Upper lobe of right lung (tissue), 1 donor: ENCODE measurements at regions not wholly inside any gene's neighbourhood (a gene's known extent, or its start where the extent isn't known, plus 50 kb on each side); places are given as distances from the start of the nearest gene placed in this dataset.

ENCODE experiments used
- ATAC-seq: fragments of 200-7000 bp; cut with Tn5 transposase; one replicate; pipeline ENCODE4 v1.9.1; 2020; ENCODE audit warnings: mild to moderate bottlenecking, moderate library complexity
- DNase-seq: peaks from one replicate; pipeline ENCODE4 v3.0.0-alpha.2; 2020
- H3K27ac ChIP-seq: fragments of 200-600 bp; one replicate; pipeline ENCODE4 v1.8.0; 2022
- H3K27me3 ChIP-seq: fragments of 200-600 bp; one replicate; pipeline ENCODE4 v1.8.0; 2022; ENCODE audit warnings: mild to moderate bottlenecking
- H3K36me3 ChIP-seq: fragments of 200-600 bp; one replicate; pipeline ENCODE4 v1.8.0; 2022
- H3K4me1 ChIP-seq: fragments of 200-600 bp; one replicate; pipeline ENCODE4 v1.8.0; 2022
- H3K4me3 ChIP-seq: fragments of 200-600 bp; one replicate; pipeline ENCODE4 v1.8.0; 2022; ENCODE audit warnings: mild to moderate bottlenecking
- H3K9me3 ChIP-seq: fragments of 200-600 bp; one replicate; pipeline ENCODE4 v1.8.0; 2022
- CTCF ChIP-seq: fragments of 200-600 bp; IDR thresholded peaks from one replicate; pipeline ENCODE4 v1.8.0; 2022; ENCODE audit warnings: antibody characterized with exemption
- intact Hi-C: fragments of 100-400 bp; cut with DNase I; formaldehyde crosslinking; loops from one replicate; pipeline ENCODE4 v1.11.0; 2022
- donor health status: DM: no; HTN: yes; CAD: no; lungs with severe emphysema.

GRCh38 chr1:30329263-30329753 lies 394.1 kb downstream of the MATN1 start:
- Histone ChIP-seq H3K9me3 (no peaks in the 10 kb centered on the region), H3K4me1 (no peaks in the 10 kb centered on the region), H3K36me3 (no peaks in the 10 kb centered on the region), H3K27ac (no peak overlapping the region), H3K4me3 (no peak overlapping the region), H3K27me3 (peaks cover 9% of the 10 kb centered on the region)
- no peak for TF ChIP-seq CTCF
- ATAC-seq (no peak), DNase-seq (no peak)
- intact Hi-C loops = no loop called here

- Histone ChIP-seq H3K27me3 (peaks cover 9% of the 10 kb centered on the region), H3K27ac (no peak overlapping the region), H3K36me3 (no peaks in the 10 kb centered on the region), H3K4me3 (no peak overlapping the region), H3K9me3 (no peaks in the 10 kb centered on the region), H3K4me1 (no peaks in the 10 kb centered on the region)
- intact Hi-C loops = no loop called here
- ATAC-seq = no peak
- TF ChIP-seq CTCF = no peak
- DNase-seq = no peak
Observed at GRCh38 chr1:30328401-30329262, 394.8 kb downstream of the MATN1 start.

GRCh38 chr1:30328100-30328370 lies 395.4 kb downstream of the MATN1 start:
- intact Hi-C loops = no loop called here
- no peaks in the 10 kb centered on the region for H3K9me3 ChIP-seq

GRCh38 chr1:30327370-30328099 lies 395.9 kb downstream of the MATN1 start:
- no peak for ATAC-seq
- intact Hi-C loops = no loop called here

More at GRCh38 chr1:30328100-30328370, 395.4 kb downstream of the MATN1 start:
- peaks cover 9% of the 10 kb centered on the region for H3K27me3 ChIP-seq
- ATAC-seq (no peak), DNase-seq (no peak)
- no peaks in the 10 kb centered on the region for H3K36me3 ChIP-seq
- no peak for TF ChIP-seq CTCF
- no peak overlapping the region for H3K27ac ChIP-seq
- no peaks in the 10 kb centered on the region for H3K4me1 ChIP-seq
- no peak overlapping the region for H3K4me3 ChIP-seq

GRCh38 chr1:30325999-30326398 lies 397.4 kb downstream of the MATN1 start:
- DNase-seq (no peak), ATAC-seq (no peak)
- no peaks in the 10 kb centered on the region for H3K4me1 ChIP-seq
- peaks cover 14% of the 10 kb centered on the region for H3K27me3 ChIP-seq
- intact Hi-C loops = no loop called here
- no peak for TF ChIP-seq CTCF
- H3K4me3 ChIP-seq = no peak overlapping the region
- no peaks in the 10 kb centered on the region for H3K9me3 ChIP-seq
- no peaks in the 10 kb centered on the region for H3K36me3 ChIP-seq
- H3K27ac ChIP-seq = no peak overlapping the region

More at GRCh38 chr1:30327370-30328099, 395.9 kb downstream of the MATN1 start:
- no peaks in the 10 kb centered on the region for H3K9me3 ChIP-seq
- no peak overlapping the region for H3K27ac ChIP-seq
- no peaks in the 10 kb centered on the region for H3K4me1 ChIP-seq
- no peak for TF ChIP-seq CTCF
- H3K4me3 ChIP-seq = no peak overlapping the region
- peaks cover 14% of the 10 kb centered on the region for H3K27me3 ChIP-seq
- H3K36me3 ChIP-seq = no peaks in the 10 kb centered on the region
- DNase-seq = no peak
